ENCODE measurements at regions not wholly inside any gene's neighbourhood (a gene's known extent, or its start where the extent isn't known, plus 50 kb on each side); places are given as distances from the start of the nearest gene placed in this dataset.

DNA sequence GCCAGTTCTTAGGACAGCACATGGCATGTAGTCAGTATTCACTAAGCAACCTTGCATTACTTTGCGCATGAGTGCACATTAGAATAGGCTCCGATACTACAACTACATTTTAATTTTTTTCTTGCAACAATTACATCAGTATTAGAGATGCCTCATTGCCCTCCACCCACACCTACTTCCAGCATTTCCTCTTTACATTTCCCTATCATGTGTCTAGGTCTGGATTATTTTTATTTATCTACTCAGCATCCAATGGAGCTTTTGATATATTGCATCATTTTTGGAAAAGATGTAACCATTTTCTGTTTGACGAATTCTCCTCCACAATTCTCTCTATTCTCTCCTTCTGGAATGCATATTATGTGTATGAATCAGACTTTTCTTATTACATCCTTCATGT is 258.2 kb upstream of the GLI3 start:
- Histone ChIP-seq H3K36me3 (replicated peaks in 1 of 2; ENCODE audit: insufficient read depth in 1 of 2, low read depth in 2 of 2) (no peaks in the 10 kb centered on the region), H3K4me1 (peaks cover 10% of the 10 kb centered on the region), H3K27me3 (no peaks in the 10 kb centered on the region), H3K27ac (no peak overlapping the region), H3K9me3 (no peaks in the 10 kb centered on the region), H3K4me3 (no peak overlapping the region)
- ATAC-seq (no peak), DNase-seq (no peak)
- TF ChIP-seq POLR2A (IDR thresholded peaks at IDR 0.05) = no peak
- TF ChIP-seq, protein P1, sequence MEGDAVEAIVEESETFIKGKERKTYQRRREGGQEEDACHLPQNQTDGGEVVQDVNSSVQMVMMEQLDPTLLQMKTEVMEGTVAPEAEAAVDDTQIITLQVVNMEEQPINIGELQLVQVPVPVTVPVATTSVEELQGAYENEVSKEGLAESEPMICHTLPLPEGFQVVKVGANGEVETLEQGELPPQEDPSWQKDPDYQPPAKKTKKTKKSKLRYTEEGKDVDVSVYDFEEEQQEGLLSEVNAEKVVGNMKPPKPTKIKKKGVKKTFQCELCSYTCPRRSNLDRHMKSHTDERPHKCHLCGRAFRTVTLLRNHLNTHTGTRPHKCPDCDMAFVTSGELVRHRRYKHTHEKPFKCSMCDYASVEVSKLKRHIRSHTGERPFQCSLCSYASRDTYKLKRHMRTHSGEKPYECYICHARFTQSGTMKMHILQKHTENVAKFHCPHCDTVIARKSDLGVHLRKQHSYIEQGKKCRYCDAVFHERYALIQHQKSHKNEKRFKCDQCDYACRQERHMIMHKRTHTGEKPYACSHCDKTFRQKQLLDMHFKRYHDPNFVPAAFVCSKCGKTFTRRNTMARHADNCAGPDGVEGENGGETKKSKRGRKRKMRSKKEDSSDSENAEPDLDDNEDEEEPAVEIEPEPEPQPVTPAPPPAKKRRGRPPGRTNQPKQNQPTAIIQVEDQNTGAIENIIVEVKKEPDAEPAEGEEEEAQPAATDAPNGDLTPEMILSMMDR (IDR thresholded peaks at IDR 0.05) = no peak
- WGBS, 2 donors = 78 to 84% methylated on average over 3 of the region's 3 CpGs
- intact Hi-C loops (cut with DNase I) = no loop called here

DNA sequence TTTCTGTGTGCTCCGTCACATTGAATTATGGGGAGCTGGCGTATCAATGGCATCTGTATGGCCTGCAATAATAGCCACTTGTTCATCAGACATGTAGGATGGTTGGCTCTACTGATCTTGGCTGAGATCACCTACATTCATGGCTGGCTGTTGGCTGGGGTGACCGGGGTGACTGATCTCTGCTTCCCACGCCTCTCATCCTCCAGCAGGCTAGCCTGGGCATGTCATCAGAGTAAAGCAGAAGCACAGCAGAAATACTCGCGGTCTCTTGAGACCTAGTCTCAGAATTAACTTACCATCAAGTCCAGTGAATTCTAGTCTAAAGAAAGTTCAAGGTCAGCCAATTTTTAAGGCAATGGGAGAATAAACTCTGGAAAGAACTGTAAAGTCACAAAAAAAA is 257.7 kb upstream of the GLI3 start:
- no peak overlapping the region for H3K4me3 ChIP-seq
- no peak for TF ChIP-seq POLR2A (IDR thresholded peaks at IDR 0.05)
- TF ChIP-seq, protein P1 (IDR thresholded peaks at IDR 0.05) = no peak
- intact Hi-C loops (cut with DNase I) = no loop called here

DNA sequence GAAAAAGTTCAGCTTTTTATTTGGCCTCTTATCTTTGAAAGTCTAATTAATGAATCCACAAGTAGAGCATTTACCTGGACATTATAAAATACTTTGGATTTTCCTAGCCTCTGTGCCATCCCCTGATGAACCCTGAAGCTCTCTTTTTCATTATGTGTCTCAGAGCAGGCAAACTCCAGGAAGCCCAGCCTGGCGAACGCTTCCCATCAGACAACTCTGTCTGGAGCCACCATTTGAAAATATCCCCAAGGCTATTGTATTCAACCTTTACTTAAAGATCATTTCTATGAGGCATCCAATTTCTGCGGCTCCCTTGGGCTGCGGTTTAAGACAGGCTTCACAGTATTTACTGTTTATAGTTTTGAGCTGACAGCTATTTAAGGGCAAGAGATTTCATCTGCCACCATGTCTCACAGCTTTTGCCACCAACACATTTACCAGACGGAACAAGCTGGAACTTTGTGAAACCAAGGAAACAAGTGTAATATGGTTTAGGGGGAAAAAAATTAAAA is 257.2 kb upstream of the GLI3 start:
- peak overlapping the region in 1 of 4 donors; percentile 54 for H3K27ac ChIP-seq
- H3K4me1 ChIP-seq = peaks cover 10% of the 10 kb centered on the region
- TF ChIP-seq, protein P1 (IDR thresholded peaks at IDR 0.05) = no peak
- TF ChIP-seq POLR2A (IDR thresholded peaks at IDR 0.05) = no peak
- intact Hi-C loops (cut with DNase I) = no loop called here
- H3K4me3 ChIP-seq = no peak overlapping the region
- DNase-seq (no peak), ATAC-seq (no peak)
- H3K27me3 ChIP-seq = no peaks in the 10 kb centered on the region
- no peaks in the 10 kb centered on the region for H3K36me3 ChIP-seq (replicated peaks in 1 of 2; ENCODE audit: insufficient read depth in 1 of 2, low read depth in 2 of 2)
- no peaks in the 10 kb centered on the region for H3K9me3 ChIP-seq
- WGBS, 2 donors = 55 to 77% methylated on average over 5 of the region's 5 CpGs

More for the DNA sequence above, 257.7 kb upstream of the GLI3 start:
- no peak overlapping the region for H3K27ac ChIP-seq
- no peaks in the 10 kb centered on the region for H3K36me3 ChIP-seq (replicated peaks in 1 of 2; ENCODE audit: insufficient read depth in 1 of 2, low read depth in 2 of 2)
- ATAC-seq (peak; percentile 33), DNase-seq (peak in 2 of 4 donors; percentile 16 to 30)
- peaks cover 10% of the 10 kb centered on the region for H3K4me1 ChIP-seq
- no peaks in the 10 kb centered on the region for H3K9me3 ChIP-seq
- H3K27me3 ChIP-seq = no peaks in the 10 kb centered on the region
- WGBS, 2 donors = 62 to 68% methylated on average over 6 of the region's 6 CpGs

DNA sequence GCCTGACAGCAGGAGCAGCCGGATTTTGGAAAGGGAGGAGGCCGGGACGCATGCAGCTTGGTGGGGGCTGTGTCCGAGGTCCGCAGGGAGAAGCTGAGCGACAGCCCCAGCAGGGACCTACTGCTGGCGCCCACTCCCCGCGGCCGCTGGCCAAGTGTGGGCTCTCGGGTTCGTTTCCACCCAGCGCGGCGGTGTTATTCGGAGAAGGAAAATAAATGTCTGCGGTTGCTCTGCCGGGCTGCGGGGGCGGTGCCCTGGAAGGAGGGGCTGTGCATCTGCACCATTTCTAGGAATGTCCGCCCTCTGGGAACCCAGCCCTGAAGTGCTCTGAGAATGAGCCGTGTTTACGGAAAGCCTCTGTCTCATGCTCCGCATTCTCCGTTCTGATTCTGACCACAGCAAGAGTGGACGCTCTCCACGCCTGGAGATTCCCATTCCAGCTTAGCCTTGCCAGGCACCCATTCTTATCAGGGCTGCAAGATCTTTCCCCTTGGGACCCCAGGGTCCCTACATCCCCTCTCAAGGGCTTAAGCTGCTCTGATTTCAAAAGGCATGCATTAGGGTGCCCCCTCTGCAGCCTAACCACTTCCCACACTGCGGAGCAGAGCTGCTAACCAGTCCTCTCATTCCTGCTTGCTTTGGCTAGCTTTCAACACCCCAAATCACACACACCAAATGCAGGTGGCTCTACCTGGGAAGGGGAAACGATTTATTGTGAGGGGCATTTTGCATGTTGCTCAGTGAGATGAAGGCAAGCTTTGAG is 256.6 kb upstream of the GLI3 start:
- ATAC-seq (peak; percentile 75), DNase-seq (peak; percentile 41 to 63 (median 50))
- WGBS, 2 donors = 0 to 2% methylated on average over 13 to 29 of the region's 29 CpGs
- no peak overlapping the region for H3K4me3 ChIP-seq
- peaks cover 10% of the 10 kb centered on the region for H3K4me1 ChIP-seq
- H3K36me3 ChIP-seq (replicated peaks in 1 of 2; ENCODE audit: insufficient read depth in 1 of 2, low read depth in 2 of 2) = no peaks in the 10 kb centered on the region
- intact Hi-C loops (cut with DNase I) = no loop called here
- peak overlapping the region in 1 of 4 donors; percentile 54 for H3K27ac ChIP-seq
- TF ChIP-seq, protein P1 (IDR thresholded peaks at IDR 0.05) = no peak
- TF ChIP-seq POLR2A (IDR thresholded peaks at IDR 0.05) = no peak
- no peaks in the 10 kb centered on the region for H3K27me3 ChIP-seq
- no peaks in the 10 kb centered on the region for H3K9me3 ChIP-seq

DNA sequence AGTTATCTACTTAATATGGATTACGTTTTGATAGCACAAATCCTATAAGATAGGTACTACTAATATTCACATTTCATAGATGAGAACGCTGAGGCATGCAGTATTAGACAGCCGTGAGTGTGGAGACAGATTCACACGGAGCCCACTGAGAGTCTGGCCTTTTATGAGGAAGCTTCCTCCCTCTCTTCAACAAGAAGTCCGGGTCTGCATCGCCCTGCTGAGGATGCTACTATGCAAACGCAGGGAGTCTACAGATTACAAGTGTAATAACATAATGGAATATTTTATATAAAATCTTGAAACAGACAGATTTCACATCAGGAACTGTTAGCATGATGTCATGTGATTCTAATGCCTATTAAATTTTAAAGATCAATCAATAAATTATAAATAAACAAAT is 255.9 kb upstream of the GLI3 start:
- WGBS, 2 donors = 23 to 39% methylated on average over 7 of the region's 7 CpGs
- no peaks in the 10 kb centered on the region for H3K9me3 ChIP-seq
- peaks cover 10% of the 10 kb centered on the region for H3K4me1 ChIP-seq
- intact Hi-C loops (cut with DNase I) = no loop called here
- no peaks in the 10 kb centered on the region for H3K27me3 ChIP-seq
- no peak overlapping the region for H3K4me3 ChIP-seq
- TF ChIP-seq POLR2A (IDR thresholded peaks at IDR 0.05) = no peak
- TF ChIP-seq, protein P1 (IDR thresholded peaks at IDR 0.05) = no peak
- no peaks in the 10 kb centered on the region for H3K36me3 ChIP-seq (replicated peaks in 1 of 2; ENCODE audit: insufficient read depth in 1 of 2, low read depth in 2 of 2)
- ATAC-seq (no peak), DNase-seq (no peak)
- no peak overlapping the region for H3K27ac ChIP-seq

Measured in body of pancreas (tissue), 4 donors.